ENCODE measurements at regions not wholly inside any gene's neighbourhood (a gene's known extent, or its start where the extent isn't known, plus 50 kb on each side); places are given as distances from the start of the nearest gene placed in this dataset.

DNA sequence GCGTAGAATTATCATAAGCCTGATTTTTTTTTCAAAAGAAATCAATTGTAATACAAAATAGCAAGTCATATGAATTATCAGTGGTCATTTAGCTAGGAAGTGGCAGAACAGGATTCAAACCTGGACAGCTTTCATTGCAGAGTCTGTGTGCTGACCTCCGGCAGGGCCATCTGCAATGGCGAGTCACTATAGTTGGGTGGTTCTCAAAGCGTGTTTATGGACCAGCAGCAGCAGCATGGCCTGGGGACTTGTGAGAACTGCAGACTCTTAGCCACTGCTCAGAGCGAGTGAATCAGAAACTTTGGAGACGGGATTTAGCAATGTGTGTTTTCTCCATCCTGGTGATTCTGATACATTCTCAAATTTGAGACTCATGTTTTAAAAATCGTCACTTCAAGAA lies 202.3 kb upstream of the SUCLG2 start:
- POLR2A ChIA-PET = no interaction called here
- DNase-seq (ENCODE audit: extremely low spot score) = no peak
- TF ChIP-seq CTCF (IDR thresholded peaks at IDR 0.05; ENCODE audit: control extremely low read depth, extremely low read depth, low read depth, missing control alignments) = no peak
- CTCF ChIA-PET = no interaction called here

DNA sequence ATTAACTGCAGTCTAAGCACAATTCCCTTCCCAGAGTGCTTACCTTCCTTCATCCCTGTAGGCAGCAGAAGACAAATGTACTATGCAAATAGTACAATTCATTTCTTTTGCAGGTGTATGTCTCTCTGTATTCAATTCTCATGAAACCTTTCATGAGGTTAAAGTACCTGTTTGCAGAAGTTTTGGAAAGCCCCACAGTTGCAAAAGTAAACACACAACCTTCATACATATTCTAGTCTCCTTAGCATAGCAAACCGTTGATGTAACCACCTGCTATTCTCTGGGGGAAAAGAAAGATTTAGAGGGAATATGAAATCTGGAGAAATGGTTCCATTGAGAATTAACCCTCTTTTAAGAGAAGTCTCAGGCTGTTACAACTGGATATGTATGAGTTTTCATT lies 200.3 kb upstream of the SUCLG2 start:
- DNase-seq (ENCODE audit: extremely low spot score) = no peak
- CTCF ChIA-PET = no interaction called here
- TF ChIP-seq CTCF (IDR thresholded peaks at IDR 0.05; ENCODE audit: control extremely low read depth, extremely low read depth, low read depth, missing control alignments) = no peak
- POLR2A ChIA-PET = no interaction called here

DNA sequence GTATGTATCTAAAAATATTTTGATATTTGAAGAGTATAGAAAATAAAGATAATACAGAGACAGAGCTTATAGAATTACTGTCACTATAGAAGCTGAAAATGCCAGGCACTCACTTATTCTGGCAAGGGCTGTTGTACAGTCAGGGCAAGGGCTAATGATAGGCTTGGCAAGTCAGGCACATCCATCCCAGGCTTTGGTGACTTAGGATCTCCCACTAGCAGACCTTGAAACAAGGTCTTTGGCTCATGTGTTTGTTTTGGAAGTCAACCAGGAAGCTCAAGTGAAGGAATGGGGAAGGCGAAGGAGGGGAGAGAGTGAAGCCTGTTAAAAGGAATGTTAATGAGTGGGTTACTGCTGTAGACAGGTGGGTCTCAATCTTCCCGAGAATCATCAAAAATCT lies 199.1 kb upstream of the SUCLG2 start:
- TF ChIP-seq CTCF (IDR thresholded peaks at IDR 0.05; ENCODE audit: control extremely low read depth, extremely low read depth, low read depth, missing control alignments) = no peak
- ChIA-PET POLR2A (no interaction called here), CTCF (no interaction called here)
- DNase-seq (ENCODE audit: extremely low spot score) = no peak

GRCh38 chr3:67848299-67848698 lies 193.9 kb upstream of the SUCLG2 start:
- DNase-seq (ENCODE audit: extremely low spot score) = no peak
- ChIA-PET CTCF (interaction anchor here (1.9 kb wide), 1 partner anchor 12 kb away, joined by 10 read pairs; no protein-coding TSS in a partner anchor), POLR2A (no interaction called here)
- TF ChIP-seq CTCF (IDR thresholded peaks at IDR 0.05; ENCODE audit: control extremely low read depth, extremely low read depth, low read depth, missing control alignments) = no peak

GRCh38 chr3:67846166-67846565 lies 191.8 kb upstream of the SUCLG2 start:
- ChIA-PET POLR2A (no interaction called here), CTCF (no interaction called here)
- TF ChIP-seq CTCF (IDR thresholded peaks at IDR 0.05; ENCODE audit: control extremely low read depth, extremely low read depth, low read depth, missing control alignments) = no peak
- no peak for DNase-seq (ENCODE audit: extremely low spot score)

- no peak for TF ChIP-seq CTCF (IDR thresholded peaks at IDR 0.05; ENCODE audit: control extremely low read depth, extremely low read depth, low read depth, missing control alignments)
- POLR2A ChIA-PET = no interaction called here
- no peak for DNase-seq (ENCODE audit: extremely low spot score)
- CTCF ChIA-PET = no interaction called here
These were observed 178.4 kb upstream of the SUCLG2 start for GRCh38 chr3:67832817-67833216.

- ChIA-PET POLR2A (no interaction called here), CTCF (no interaction called here)
- no peak for TF ChIP-seq CTCF (IDR thresholded peaks at IDR 0.05; ENCODE audit: control extremely low read depth, extremely low read depth, low read depth, missing control alignments)
- no peak for DNase-seq (ENCODE audit: extremely low spot score)
These were observed 176.8 kb upstream of the SUCLG2 start for GRCh38 chr3:67831262-67831661.
